Skin epidermis (tissue), 12 donors: ENCODE measurements at regions not wholly inside any gene's neighbourhood (a gene's known extent, or its start where the extent isn't known, plus 50 kb on each side); places are given as distances from the start of the nearest gene placed in this dataset.

Source experiments
- H3K27ac ChIP-seq, 21 experiments: fragments of 200-600 bp; sonication (generic) in 11 of 21; one replicate each; pipeline ENCODE4 v1.5.0; 2020; ENCODE audit warnings: mild to moderate bottlenecking in 3 of 21, inconsistent platforms in 2 of 21, moderate library complexity in 2 of 21
- H3K4me3 ChIP-seq, 7 experiments: fragments of 200-600 bp; sonication (generic) in 2 of 7; one replicate each; pipeline ENCODE4 v1.5.0; 2020; ENCODE audit warnings: inconsistent platforms in 2 of 7, mild to moderate bottlenecking in 2 of 7, moderate library complexity in 1 of 7

DNA sequence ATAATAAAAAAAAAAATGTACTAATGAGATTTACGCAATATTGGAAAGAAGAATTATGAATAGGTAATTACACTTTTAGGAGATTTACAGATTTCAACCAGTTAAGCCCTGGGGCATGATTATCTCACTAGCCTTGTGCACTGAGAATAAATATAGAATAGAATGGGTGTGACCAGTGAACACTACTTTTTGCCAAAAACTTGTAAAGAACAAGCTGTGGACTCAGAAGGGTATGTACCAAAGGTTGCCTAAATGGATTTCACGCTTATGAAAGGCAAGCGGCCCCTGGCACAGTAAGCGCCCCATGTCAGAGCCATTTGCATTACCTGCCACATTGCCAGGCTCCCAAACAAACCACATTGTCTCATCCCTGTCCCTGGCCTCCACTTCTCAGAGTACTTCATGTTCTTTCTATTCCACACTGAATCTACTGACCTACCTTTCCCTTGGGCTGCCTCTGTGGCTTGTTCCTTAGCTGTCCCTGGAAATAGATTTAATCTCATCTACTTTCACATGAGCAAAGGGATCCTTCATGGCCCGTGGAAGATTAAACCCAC, 170.6 kb upstream of the DIO2 start:
- H3K27ac ChIP-seq: peak overlapping the region in 1 of 21 experiments; percentile 51
- no peak overlapping the region for H3K4me3 ChIP-seq

DNA sequence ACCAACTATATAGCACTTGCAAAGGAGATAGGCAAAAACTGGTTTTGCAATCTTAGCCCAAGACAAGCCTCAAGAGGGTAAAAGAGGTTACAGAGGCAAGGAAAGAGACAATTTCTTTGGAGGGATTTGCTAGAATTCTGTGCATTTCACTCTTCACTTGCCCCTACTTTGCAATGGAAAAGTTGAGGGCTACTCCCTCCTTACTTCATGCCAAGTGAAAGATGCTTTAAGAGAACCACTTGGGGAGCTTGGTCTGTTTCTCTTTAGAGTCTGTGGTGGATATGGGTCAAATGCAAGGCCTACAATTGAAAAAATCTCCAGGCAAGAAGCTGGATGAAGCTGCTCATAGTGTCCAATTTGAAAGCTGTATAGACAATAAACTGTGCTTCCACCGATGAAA, 167.7 kb upstream of the DIO2 start:
- Histone ChIP-seq H3K4me3 (no peak overlapping the region), H3K27ac (no peak overlapping the region)

DNA sequence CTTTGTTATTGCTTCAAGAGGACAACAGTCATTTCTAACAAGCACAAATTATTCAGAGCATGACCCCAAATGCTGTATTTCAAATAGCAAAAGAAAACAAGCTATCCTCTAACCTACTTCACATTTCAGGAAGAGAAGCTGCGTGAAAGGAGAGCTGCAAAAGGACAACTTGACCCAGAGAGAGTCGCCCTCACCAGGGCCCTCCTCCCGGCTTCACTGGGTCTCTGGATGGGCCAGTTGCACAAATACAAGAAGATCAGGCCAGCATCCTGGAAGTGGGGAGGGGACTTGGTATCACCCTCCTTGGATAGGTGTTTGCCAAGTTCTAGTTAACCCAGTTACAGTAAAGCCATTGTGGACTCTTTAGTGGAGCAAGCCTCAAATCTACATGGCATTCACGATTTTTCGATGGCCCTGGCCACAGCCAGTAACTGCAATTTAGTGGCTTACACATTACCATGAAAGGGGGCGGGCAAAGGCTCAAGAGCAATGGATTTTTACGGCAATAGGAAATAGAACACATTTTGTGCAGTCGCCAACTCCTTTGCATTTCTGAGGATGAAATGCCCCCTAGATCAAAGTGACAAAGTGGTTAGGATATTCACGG, 166.9 kb upstream of the DIO2 start:
- H3K27ac ChIP-seq: no peak overlapping the region
- no peak overlapping the region for H3K4me3 ChIP-seq

- Histone ChIP-seq H3K4me3 (no peak overlapping the region), H3K27ac (no peak overlapping the region)
Observed at GRCh38 chr14:80364816-80365215, 153.5 kb upstream of the DIO2 start.

GRCh38 chr14:80364274-80364673, 153.0 kb upstream of the DIO2 start:
- Histone ChIP-seq H3K27ac (no peak overlapping the region), H3K4me3 (no peak overlapping the region)

DNA sequence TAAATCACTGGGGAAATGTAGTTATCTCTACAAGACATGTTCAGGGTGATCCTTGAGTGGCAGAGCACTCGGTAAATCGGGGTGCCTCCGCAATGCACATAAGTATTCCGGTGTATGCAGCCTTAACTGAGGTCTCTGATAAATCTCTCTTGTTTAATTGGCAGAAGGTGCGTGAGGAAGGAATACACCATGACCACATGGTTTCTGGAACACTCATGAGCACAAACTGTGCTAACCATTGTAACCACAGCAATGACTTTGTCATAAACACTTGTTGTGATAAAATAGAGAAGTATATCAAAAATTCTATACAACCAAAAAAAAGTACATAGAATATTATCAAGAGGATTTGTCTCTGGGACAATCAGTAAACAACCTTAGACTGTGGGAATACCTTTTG, 146.8 kb upstream of the DIO2 start:
- Histone ChIP-seq H3K4me3 (no peak overlapping the region), H3K27ac (no peak overlapping the region)

GRCh38 chr14:80356413-80356812, 145.1 kb upstream of the DIO2 start:
- Histone ChIP-seq H3K4me3 (no peak overlapping the region), H3K27ac (no peak overlapping the region)

- Histone ChIP-seq H3K4me3 (no peak overlapping the region), H3K27ac (no peak overlapping the region)
Observed at GRCh38 chr14:80354860-80355581, 143.7 kb upstream of the DIO2 start.

- H3K27ac ChIP-seq: no peak overlapping the region
- H3K4me3 ChIP-seq: no peak overlapping the region
Observed at GRCh38 chr14:80352471-80352870, 141.2 kb upstream of the DIO2 start.

GRCh38 chr14:80350707-80351106, 139.4 kb upstream of the DIO2 start:
- Histone ChIP-seq H3K27ac (no peak overlapping the region), H3K4me3 (no peak overlapping the region)

- Histone ChIP-seq H3K4me3 (no peak overlapping the region), H3K27ac (no peak overlapping the region)
Observed at GRCh38 chr14:80346395-80346794, 135.1 kb upstream of the DIO2 start.

DNA sequence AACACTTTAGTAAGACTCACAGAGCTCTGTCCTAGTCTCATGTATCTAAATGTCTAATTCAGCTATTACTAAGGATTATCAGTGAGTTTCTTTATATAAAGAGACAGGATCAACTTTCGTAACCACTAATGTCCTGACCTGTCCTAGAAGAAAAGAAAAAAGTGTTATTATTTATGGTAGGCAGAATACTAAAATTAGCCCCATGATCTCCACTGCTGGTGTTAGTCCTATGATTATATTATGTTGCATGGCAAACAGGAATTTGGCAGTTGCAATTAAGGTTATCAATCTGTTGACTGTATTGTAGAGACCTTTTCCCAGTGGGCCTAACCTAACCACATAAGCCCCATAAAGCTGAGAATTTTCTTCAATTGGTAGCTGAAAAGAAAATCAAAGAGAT, 132.9 kb upstream of the DIO2 start:
- no peak overlapping the region for H3K4me3 ChIP-seq
- no peak overlapping the region for H3K27ac ChIP-seq

DNA sequence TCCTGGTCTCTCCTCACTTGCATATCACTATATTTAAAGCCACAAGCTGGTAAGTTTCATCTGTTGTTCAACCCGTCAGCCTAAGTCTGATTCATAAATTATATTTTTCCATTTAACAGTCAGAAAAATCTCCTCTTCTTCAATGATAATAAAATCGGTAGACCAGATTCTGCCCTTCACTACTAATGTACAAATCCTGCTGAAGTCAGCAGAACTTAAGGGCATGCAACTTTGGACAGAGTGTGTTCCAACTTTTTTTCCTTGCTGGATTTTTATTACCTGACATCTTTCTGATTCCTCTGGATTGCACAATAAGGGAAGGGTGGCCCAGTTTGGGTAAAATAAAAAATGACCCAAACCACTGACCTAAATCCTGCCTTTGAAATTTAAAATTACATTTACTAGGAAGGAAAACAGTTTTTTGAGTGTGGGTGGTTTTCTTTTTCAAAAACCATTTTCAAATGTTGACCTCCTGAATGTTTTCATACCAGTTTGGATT, 125.4 kb upstream of the DIO2 start:
- Histone ChIP-seq H3K27ac (no peak overlapping the region), H3K4me3 (no peak overlapping the region)

DNA sequence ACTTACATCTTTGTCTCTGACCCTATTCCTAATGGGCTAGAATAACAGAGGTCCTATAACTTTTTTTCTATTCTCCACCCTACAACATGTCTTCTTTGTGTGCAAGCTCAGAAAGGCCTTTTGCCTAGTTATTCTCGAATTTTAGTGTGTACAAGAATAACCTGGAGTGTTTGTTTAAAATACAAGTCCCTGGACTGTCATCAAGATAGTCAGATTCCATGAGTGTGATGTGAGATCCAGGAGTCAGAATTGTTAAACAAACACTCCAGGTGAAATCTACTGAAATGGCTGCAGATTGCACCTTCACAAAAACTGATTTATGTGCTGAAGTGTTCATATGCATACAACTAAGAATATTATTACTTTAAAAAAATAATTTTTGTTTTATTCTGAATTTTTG, 114.4 kb upstream of the DIO2 start:
- Histone ChIP-seq H3K27ac (no peak overlapping the region), H3K4me3 (no peak overlapping the region)

GRCh38 chr14:80325112-80325511, 113.8 kb upstream of the DIO2 start:
- Histone ChIP-seq H3K4me3 (no peak overlapping the region), H3K27ac (no peak overlapping the region)

GRCh38 chr14:80324649-80325048, 113.3 kb upstream of the DIO2 start:
- Histone ChIP-seq H3K27ac (no peak overlapping the region), H3K4me3 (no peak overlapping the region)

- H3K4me3 ChIP-seq: no peak overlapping the region
- peak overlapping the region in 2 of 21 experiments; percentile 20 to 59 for H3K27ac ChIP-seq
Observed at GRCh38 chr14:80323038-80323665, 111.8 kb upstream of the DIO2 start.

GRCh38 chr14:80316441-80316840, 105.1 kb upstream of the DIO2 start:
- Histone ChIP-seq H3K27ac (peak overlapping the region in 8 of 21 experiments; percentile 27 to 62 (median 44)), H3K4me3 (no peak overlapping the region)

- peak overlapping the region in 8 of 21 experiments; percentile 10 to 62 (median 44) for H3K27ac ChIP-seq
- H3K4me3 ChIP-seq: no peak overlapping the region
Observed at GRCh38 chr14:80315681-80316080, 104.4 kb upstream of the DIO2 start.

- Histone ChIP-seq H3K4me3 (no peak overlapping the region), H3K27ac (peak overlapping the region in 5 of 21 experiments; percentile 33 to 72 (median 62))
Observed at GRCh38 chr14:80313806-80314205, 102.5 kb upstream of the DIO2 start.
